ENCODE measurements at regions not wholly inside any gene's neighbourhood (a gene's known extent, or its start where the extent isn't known, plus 50 kb on each side); places are given as distances from the start of the nearest gene placed in this dataset.

- Histone ChIP-seq H3K9me3 (ENCODE audit: low read length) (no peaks in the 10 kb centered on the region), H2AFZ (ENCODE audit: low read length) (no peak overlapping the region), H3K27ac (ENCODE audit: extremely low read length, insufficient read depth, low read length) (no peak overlapping the region), H3K36me3 (replicated peaks in 1 of 2; ENCODE audit: control insufficient read depth in 1 of 2, insufficient read depth in 2 of 2, low read length in 2 of 2) (no peaks in the 10 kb centered on the region), H4K20me1 (ENCODE audit: insufficient read depth, low read length) (no peaks in the 10 kb centered on the region), H3K9ac (ENCODE audit: insufficient read depth, low read depth, low read length) (no peak overlapping the region), H3K4me1 (ENCODE audit: insufficient read depth, low read length) (no peaks in the 10 kb centered on the region), H3K4me3 (replicated peaks in 1 of 3; ENCODE audit: insufficient read depth in 1 of 3, low read depth in 2 of 3, low read length in 3 of 3) (no peak overlapping the region), H3K79me2 (ENCODE audit: insufficient read depth, low read length) (no peaks in the 10 kb centered on the region), H3K27me3 (ENCODE audit: control insufficient read depth in 1 of 2, insufficient read depth in 2 of 2, low read length in 2 of 2) (no peaks in the 10 kb centered on the region), H3K4me2 (ENCODE audit: low read depth, low read length) (no peak overlapping the region)
- DNase-seq (ENCODE audit: low spot score), result no peak
- ChIA-PET POLR2A (no interaction called here), CTCF (ENCODE audit: low intra/inter-chr PET ratio, low total read pairs) (no interaction called here)
- WGBS (ENCODE audit: low lambda C conversion rate), result 2% methylated on average over 2 of the region's 2 CpGs
- TF ChIP-seq TFAP4 (IDR thresholded peaks at IDR 0.05; ENCODE audit: borderline replicate concordance, low read depth), result no peak
- no peak for TF ChIP-seq HIC2 (CRISPR knock-in tag; IDR thresholded peaks at IDR 0.05; ENCODE audit: low read depth)
- no peak for TF ChIP-seq PBX2 (CRISPR knock-in tag; IDR thresholded peaks at IDR 0.05)
- no peak for TF ChIP-seq EZH2 (conservative IDR thresholded peaks at IDR 0.05; ENCODE audit: low read depth, low read length)
- TF ChIP-seq DMAP1 (CRISPR knock-in tag; IDR thresholded peaks at IDR 0.05), result no peak
- TF ChIP-seq ZEB1 (IDR thresholded peaks at IDR 0.05; ENCODE audit: insufficient replicate concordance, low read depth), result no peak
- TF ChIP-seq ZNF691 (CRISPR knock-in tag; IDR thresholded peaks at IDR 0.05; ENCODE audit: borderline replicate concordance, low read depth), result no peak
- no peak for TF ChIP-seq ZBTB46 (CRISPR knock-in tag; IDR thresholded peaks at IDR 0.05; ENCODE audit: borderline replicate concordance)
- no peak for TF ChIP-seq ETV6 (CRISPR knock-in tag; conservative IDR thresholded peaks at IDR 0.05)
- no peak for TF ChIP-seq ZNF235 (CRISPR knock-in tag; IDR thresholded peaks at IDR 0.05; ENCODE audit: borderline replicate concordance)
- no peak for TF ChIP-seq WIZ (CRISPR knock-in tag; IDR thresholded peaks at IDR 0.05)
- no peak for TF ChIP-seq CENPBD1 (CRISPR knock-in tag; IDR thresholded peaks at IDR 0.05; ENCODE audit: borderline replicate concordance, low read depth)
- no peak for TF ChIP-seq GLMP (CRISPR knock-in tag; IDR thresholded peaks at IDR 0.05; ENCODE audit: borderline replicate concordance)
- no peak for TF ChIP-seq JUND (CRISPR knock-in tag; IDR thresholded peaks at IDR 0.05)
- intact Hi-C loops (cut with micrococcal nuclease; ENCODE audit: unreplicated experiment), result no loop called here
- no peak for ATAC-seq
- no peak for FAIRE-seq
- in situ Hi-C loops (cut with HindIII; ENCODE audit: extremely low pct_ligation_motif_present, low pct_unique_long_range_greater_than_20kb), result no loop called here
- no TSS peak for BruUV-seq (replicated peaks)
Measured at GRCh38 chr2:188678882-188679281, 295.3 kb upstream of the COL3A1 start.
